OCI-LY1 (cell line): ENCODE measurements at regions not wholly inside any gene's neighbourhood (a gene's known extent, or its start where the extent isn't known, plus 50 kb on each side); places are given as distances from the start of the nearest gene placed in this dataset.

ENCODE experiments used
- H2AFZ ChIP-seq: fragments of 200-600 bp; sonication (generic), shearing (Covaris generic); 2 replicates; pipeline ENCODE4 v1.6.0; 2014; ENCODE audit warnings: antibody characterized with exemption, mild to moderate bottlenecking, low read length
- H3F3A ChIP-seq: fragments of 200-600 bp; sonication (generic), shearing (Covaris generic); 2 replicates; pipeline ENCODE4 v1.6.0; 2014; ENCODE audit warnings: mild to moderate bottlenecking, antibody characterized with exemption, low read length, moderate library complexity; ENCODE audit not compliant: insufficient read depth
- H3K27ac ChIP-seq: fragments of 200-600 bp; sonication (generic); 2 replicates; pipeline ENCODE4 v1.5.1; 2014; ENCODE audit warnings: low read length, mixed run types, mild to moderate bottlenecking, low read depth; ENCODE audit not compliant: poor library complexity, severe bottlenecking
- H3K27me3 ChIP-seq: fragments of 200-600 bp; sonication (generic); 2 replicates; pipeline ENCODE4 v1.6.0; 2014; ENCODE audit warnings: antibody characterized with exemption, mild to moderate bottlenecking, low read length, moderate library complexity; ENCODE audit not compliant: insufficient read depth
- H3K36me3 ChIP-seq: fragments of 200-600 bp; sonication (generic); 2 replicates; pipeline ENCODE4 v1.6.1; 2014; ENCODE audit warnings: mild to moderate bottlenecking, antibody characterized with exemption, low read length, moderate library complexity, mixed read lengths; ENCODE audit not compliant: insufficient read depth
- H3K4me1 ChIP-seq: fragments of 200-600 bp; sonication (generic); 2 replicates; pipeline ENCODE4 v1.5.1; 2014; ENCODE audit warnings: mild to moderate bottlenecking, low read length, moderate library complexity; ENCODE audit not compliant: insufficient read depth, severe bottlenecking
- H3K4me2 ChIP-seq: fragments of 200-600 bp; sonication (generic), shearing (Covaris generic); 2 replicates; pipeline ENCODE4 v1.6.1; 2014; ENCODE audit warnings: low read length
- H3K4me3 ChIP-seq: fragments of 200-600 bp; sonication (generic); 2 replicates; pipeline ENCODE4 v1.5.1; 2014; ENCODE audit warnings: low read length, low read depth, mild to moderate bottlenecking, mixed read lengths; ENCODE audit not compliant: poor library complexity, severe bottlenecking
- H3K79me2 ChIP-seq: fragments of 200-600 bp; shearing (Covaris generic); 2 replicates; pipeline ENCODE4 v1.6.1; 2016; ENCODE audit warnings: mixed run types, low read length, mixed read lengths; ENCODE audit not compliant: insufficient read depth
- H3K9ac ChIP-seq: fragments of 200-600 bp; sonication (generic), shearing (Covaris generic); 2 replicates; pipeline ENCODE4 v1.6.1; 2014; ENCODE audit warnings: mild to moderate bottlenecking, low read length, mixed read lengths
- H3K9me2 ChIP-seq: fragments of 200-600 bp; sonication (generic), shearing (Covaris generic); 2 replicates; pipeline ENCODE4 v1.6.1; 2014; ENCODE audit warnings: low read depth, mild to moderate bottlenecking, low read length, mixed read lengths
- H3K9me3 ChIP-seq: fragments of 200-600 bp; shearing (Covaris generic); 2 replicates; pipeline ENCODE4 v1.6.1; 2014; ENCODE audit warnings: low read length, mixed read lengths
- H4K20me1 ChIP-seq: fragments of 200-600 bp; sonication (generic), shearing (Covaris generic); 2 replicates; pipeline ENCODE4 v1.6.0; 2016; ENCODE audit warnings: mild to moderate bottlenecking, low read length; ENCODE audit not compliant: insufficient read depth
- EZH2 ChIP-seq: fragments of 200-600 bp; sonication (generic), shearing (Covaris generic); IDR thresholded peaks from 2 replicates; pipeline ENCODE4 v1.8.0; 2017; ENCODE audit warnings: borderline replicate concordance, mixed run types, mild to moderate bottlenecking, antibody characterized with exemption, low read length, moderate library complexity, mixed read lengths
- TF ChIP-seq, protein P1 (sequence below): fragments of 200-600 bp; sonication (generic), shearing (Covaris generic); IDR thresholded peaks from 2 replicates; pipeline ENCODE4 v1.5.1; 2017; ENCODE audit warnings: mild to moderate bottlenecking, antibody characterized with exemption, low read length, moderate library complexity, mixed read lengths

DNA sequence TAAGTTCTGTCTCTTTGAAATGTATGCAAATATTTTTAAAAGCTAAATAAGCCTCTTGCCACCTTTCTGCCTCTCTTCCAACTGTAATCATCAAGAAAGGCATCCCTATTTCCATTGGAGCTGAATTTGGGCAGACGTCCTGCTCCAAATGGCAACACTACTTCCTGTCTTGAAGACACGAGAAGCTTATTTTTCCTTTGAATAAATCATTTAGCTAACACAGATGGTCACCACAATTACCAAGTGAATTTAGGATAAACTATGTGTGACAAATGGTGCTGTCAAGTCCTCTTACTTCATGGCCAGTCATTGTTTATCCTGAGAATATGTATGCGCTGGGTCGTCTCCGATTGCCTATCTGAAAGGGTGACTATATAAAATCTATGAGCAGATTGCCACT lies 268.0 kb downstream of the ANKRD7 start:
- H3K36me3 ChIP-seq = no peaks in the 10 kb centered on the region
- no peaks in the 10 kb centered on the region for H3K9me2 ChIP-seq
- no peaks in the 10 kb centered on the region for H3K4me1 ChIP-seq
- no peak overlapping the region for H3K4me2 ChIP-seq
- TF ChIP-seq EZH2 = no peak
- TF ChIP-seq, protein P1, sequence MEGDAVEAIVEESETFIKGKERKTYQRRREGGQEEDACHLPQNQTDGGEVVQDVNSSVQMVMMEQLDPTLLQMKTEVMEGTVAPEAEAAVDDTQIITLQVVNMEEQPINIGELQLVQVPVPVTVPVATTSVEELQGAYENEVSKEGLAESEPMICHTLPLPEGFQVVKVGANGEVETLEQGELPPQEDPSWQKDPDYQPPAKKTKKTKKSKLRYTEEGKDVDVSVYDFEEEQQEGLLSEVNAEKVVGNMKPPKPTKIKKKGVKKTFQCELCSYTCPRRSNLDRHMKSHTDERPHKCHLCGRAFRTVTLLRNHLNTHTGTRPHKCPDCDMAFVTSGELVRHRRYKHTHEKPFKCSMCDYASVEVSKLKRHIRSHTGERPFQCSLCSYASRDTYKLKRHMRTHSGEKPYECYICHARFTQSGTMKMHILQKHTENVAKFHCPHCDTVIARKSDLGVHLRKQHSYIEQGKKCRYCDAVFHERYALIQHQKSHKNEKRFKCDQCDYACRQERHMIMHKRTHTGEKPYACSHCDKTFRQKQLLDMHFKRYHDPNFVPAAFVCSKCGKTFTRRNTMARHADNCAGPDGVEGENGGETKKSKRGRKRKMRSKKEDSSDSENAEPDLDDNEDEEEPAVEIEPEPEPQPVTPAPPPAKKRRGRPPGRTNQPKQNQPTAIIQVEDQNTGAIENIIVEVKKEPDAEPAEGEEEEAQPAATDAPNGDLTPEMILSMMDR = no peak
- no peaks in the 10 kb centered on the region for H3F3A ChIP-seq
- H4K20me1 ChIP-seq = no peaks in the 10 kb centered on the region
- no peaks in the 10 kb centered on the region for H3K79me2 ChIP-seq
- H3K9ac ChIP-seq = no peak overlapping the region
- no peak overlapping the region for H3K27ac ChIP-seq
- H3K27me3 ChIP-seq = no peaks in the 10 kb centered on the region
- no peak overlapping the region; the same call in 1 of the 2 replicates for H2AFZ ChIP-seq
- no peaks in the 10 kb centered on the region for H3K9me3 ChIP-seq
- no peak overlapping the region for H3K4me3 ChIP-seq

DNA sequence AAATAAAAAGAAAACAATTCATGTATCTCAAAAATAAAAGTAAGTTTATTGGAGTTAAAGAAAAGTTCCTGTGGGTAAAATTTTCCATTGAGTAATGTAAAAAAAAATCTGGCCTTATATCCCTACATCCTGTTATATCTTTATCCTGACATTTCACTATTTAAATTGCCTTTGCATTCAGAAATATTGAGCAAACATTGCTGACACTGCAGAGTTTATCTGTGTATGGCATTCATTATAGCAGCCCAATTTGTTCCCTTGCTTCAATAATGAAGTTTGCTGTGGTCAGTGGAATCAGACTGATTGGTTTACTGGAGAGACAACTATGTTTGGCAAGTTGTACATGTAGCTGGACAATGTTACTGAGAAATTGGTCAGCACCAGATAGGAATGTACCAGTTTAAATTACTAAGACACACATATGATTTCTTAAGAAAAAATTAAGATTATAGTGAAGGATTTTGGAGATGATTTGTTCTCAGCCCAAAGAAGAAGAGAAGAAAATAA lies 271.7 kb downstream of the ANKRD7 start:
- Histone ChIP-seq H3K79me2 (no peaks in the 10 kb centered on the region), H2AFZ (no peak overlapping the region), H3K9ac (no peak overlapping the region), H3F3A (no peaks in the 10 kb centered on the region), H4K20me1 (no peaks in the 10 kb centered on the region), H3K9me3 (no peaks in the 10 kb centered on the region), H3K4me3 (no peak overlapping the region), H3K4me2 (no peak overlapping the region), H3K9me2 (no peaks in the 10 kb centered on the region), H3K36me3 (no peaks in the 10 kb centered on the region), H3K27ac (no peak overlapping the region), H3K27me3 (no peaks in the 10 kb centered on the region), H3K4me1 (no peaks in the 10 kb centered on the region)
- TF ChIP-seq, protein P1 = no peak
- TF ChIP-seq EZH2 = no peak

DNA sequence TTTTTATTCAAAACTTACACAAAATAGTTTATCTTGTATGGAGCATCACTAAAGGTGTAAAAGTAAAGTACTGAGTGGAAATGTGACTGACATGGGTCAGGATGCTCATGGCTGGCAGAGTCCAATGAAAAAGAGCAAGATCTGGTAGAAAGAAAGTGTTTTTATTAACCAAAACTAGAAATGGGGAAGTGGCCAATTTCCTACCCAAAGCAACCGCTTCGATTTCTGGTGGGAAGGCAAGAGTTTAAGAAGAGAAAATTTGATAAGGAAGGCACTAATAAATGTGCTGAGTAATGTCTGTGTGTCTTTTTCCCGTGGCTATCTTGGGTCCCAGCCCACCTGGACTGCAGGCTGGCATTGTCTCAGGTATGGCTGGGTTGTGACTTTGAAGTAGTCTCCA lies 277.7 kb downstream of the ANKRD7 start:
- no peaks in the 10 kb centered on the region for H3K4me1 ChIP-seq
- H3K27me3 ChIP-seq = no peaks in the 10 kb centered on the region
- H3K36me3 ChIP-seq = no peaks in the 10 kb centered on the region
- no peaks in the 10 kb centered on the region for H3K79me2 ChIP-seq
- TF ChIP-seq, protein P1 = no peak
- no peak for TF ChIP-seq EZH2
- H3K4me2 ChIP-seq = no peak overlapping the region
- no peaks in the 10 kb centered on the region for H4K20me1 ChIP-seq
- no peaks in the 10 kb centered on the region for H3K9me2 ChIP-seq
- H3K9me3 ChIP-seq = no peaks in the 10 kb centered on the region
- H3F3A ChIP-seq = no peaks in the 10 kb centered on the region
- no peak overlapping the region for H3K4me3 ChIP-seq
- no peak overlapping the region for H3K27ac ChIP-seq
- H2AFZ ChIP-seq = no peak overlapping the region
- H3K9ac ChIP-seq = no peak overlapping the region
